Sciatic nerve (tissue), 2 donors: ENCODE measurements at regions not wholly inside any gene's neighbourhood (a gene's known extent, or its start where the extent isn't known, plus 50 kb on each side); places are given as distances from the start of the nearest gene placed in this dataset.

Source experiments
- ATAC-seq: fragments of 200-7000 bp; cut with Tn5 transposase; one replicate; pipeline ENCODE4 v1.9.1; 2020; ENCODE audit warnings: mild to moderate bottlenecking, moderate library complexity
- DNase-seq: peaks from one replicate; pipeline ENCODE4 v3.0.0-alpha.2; 2020; ENCODE audit warnings: low spot score
- intact Hi-C: fragments of 100-400 bp; cut with DNase I; formaldehyde crosslinking; loops from one replicate; pipeline ENCODE4 v1.14.2; 2022
- donor health status: DM: no; HTN: no; CAD: no.
- donor health status: DM: no; HTN: no; CAD: no.

DNA sequence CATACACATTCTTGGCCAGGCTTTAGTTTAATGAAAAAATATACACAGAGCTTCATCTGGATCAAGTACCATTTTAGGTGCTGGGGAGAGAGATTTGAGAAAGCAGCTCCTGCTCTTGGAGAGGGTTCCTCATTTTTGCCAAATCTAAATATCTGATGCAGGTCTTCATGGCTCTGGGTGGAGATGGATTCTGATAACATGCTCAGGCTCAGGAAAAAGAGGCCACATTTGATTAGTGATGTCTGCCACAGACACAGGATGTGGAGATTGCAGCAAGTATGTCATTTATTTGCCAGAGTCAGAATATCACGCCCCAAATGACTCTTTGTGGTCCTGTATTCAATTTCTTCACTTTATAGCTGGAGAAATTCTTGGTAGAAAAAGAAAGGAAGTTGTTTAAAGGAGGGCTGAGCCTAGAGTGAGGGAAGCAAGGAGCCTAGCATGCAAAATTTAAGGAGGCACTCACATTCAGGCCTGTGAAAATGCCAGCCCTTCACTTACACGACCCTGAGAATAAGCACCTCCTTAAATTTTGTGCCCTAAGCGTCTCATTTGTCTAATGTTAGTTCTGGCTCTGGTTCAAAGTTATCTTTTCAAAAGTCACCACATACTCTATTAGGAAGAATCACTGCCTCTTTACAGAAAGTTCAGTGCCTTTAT, 492.9 kb upstream of the TBX3 start:
- ATAC-seq = no peak
- intact Hi-C loops = no loop called here
- no peak for DNase-seq

DNA sequence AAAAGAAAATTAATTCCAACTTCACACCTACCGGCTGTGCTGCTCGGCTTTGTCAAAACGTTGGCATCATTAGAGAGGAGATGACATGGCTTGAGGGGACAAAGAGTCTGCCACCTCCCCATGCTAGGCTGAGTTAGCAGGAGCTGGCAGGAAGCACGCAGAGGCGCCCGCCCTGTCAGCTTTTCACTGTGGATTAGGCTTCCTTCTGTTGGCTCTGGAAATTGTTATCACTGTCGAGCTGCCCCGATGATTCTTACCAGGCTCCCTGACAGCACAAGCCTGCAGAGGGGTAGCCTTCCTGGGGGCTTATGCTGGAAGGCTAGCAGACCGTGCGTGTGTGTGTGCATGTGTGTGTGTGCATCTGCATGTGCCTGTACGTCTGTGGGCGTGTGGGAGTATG, 490.9 kb upstream of the TBX3 start:
- no peak for DNase-seq
- intact Hi-C loops = no loop called here
- no peak for ATAC-seq

DNA sequence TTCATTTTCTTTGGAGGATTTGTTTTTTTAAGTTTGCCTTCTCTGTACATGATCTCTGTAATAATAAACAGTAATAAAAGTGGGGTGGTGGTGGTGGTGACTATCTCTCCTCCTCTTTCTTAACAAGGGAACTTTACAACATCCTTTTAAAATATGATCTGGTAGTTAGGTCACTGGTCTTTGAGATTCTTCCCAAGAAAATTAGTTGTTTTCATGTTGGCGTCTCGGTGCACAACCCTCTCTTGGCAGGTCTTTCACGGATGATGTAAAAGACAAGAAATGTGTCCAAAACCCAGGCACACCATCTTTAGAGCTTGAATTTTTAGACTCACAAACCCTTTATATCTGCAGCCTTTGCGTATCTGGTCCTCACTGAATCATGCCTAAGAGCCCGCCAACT, 488.5 kb upstream of the TBX3 start:
- ATAC-seq (no peak), DNase-seq (no peak)
- intact Hi-C loops = no loop called here

DNA sequence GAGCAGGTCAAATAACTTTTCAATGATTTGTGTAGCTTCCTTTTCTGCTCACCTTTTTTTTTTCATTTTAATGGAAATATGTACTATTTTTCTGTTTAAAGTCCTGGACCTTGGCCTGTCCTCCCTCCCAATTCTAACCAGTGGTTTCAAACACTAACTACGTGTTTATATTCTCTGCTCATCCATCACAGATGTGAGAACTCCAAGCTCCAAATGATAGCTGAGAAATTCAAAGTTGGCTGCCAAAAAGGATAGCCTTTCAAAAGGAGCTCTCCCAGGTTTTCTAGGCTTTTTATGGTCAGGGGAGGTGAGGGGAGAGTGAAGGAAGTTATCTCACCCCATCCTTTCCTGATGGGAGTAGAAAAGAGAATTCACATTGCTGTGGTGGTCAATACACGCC, 486.0 kb upstream of the TBX3 start:
- intact Hi-C loops = no loop called here
- DNase-seq (no peak), ATAC-seq (no peak)

DNA sequence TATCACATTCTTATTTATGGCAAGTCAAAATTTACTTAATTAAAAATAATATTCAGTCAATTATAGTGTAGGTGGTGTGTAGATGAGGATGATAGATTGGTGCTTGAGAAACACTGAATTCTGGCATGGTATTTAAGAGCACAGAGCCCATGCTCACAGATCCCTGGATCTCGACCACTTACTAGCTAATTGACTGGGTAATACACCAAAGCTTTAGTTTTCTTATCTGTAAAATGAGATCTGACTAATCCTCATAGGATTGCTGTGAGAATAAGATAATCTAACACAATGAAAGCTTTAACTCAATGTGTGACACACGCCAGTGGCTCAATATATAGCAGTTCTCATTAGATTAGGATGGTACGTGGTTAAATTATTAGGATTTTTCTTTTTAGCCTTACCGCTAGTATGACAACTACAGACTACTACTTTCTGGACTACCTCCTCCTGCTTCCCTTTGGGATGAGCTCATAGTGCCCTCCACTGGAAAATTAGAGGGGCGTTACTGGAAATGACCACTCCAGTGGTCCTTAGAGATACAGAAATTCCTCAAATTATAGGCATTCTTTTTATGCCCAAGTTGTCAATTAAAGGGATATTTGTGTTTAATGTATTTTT, 482.8 kb upstream of the TBX3 start:
- intact Hi-C loops = no loop called here
- ATAC-seq = peak; percentile 77
- DNase-seq = no peak

DNA sequence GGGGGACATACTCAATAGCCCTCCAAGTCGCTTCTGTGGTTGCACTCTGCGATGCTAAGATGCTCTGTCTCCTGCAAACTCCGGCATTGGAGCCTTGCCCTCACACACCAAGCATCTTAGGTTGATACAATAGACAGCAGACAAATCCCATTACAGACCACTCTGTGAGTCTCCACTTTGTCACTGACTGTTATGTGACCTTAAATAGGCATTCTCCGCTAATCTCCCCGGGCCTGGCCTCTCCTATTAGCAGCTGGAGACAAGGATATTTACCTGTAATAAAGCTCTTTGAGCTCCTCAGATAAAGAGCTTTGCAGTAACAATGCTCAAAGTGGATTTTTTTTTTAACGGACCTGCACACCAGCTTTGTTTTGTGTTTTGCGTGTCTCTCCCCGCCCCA, 479.7 kb upstream of the TBX3 start:
- intact Hi-C loops = no loop called here
- ATAC-seq = no peak
- no peak for DNase-seq

DNA sequence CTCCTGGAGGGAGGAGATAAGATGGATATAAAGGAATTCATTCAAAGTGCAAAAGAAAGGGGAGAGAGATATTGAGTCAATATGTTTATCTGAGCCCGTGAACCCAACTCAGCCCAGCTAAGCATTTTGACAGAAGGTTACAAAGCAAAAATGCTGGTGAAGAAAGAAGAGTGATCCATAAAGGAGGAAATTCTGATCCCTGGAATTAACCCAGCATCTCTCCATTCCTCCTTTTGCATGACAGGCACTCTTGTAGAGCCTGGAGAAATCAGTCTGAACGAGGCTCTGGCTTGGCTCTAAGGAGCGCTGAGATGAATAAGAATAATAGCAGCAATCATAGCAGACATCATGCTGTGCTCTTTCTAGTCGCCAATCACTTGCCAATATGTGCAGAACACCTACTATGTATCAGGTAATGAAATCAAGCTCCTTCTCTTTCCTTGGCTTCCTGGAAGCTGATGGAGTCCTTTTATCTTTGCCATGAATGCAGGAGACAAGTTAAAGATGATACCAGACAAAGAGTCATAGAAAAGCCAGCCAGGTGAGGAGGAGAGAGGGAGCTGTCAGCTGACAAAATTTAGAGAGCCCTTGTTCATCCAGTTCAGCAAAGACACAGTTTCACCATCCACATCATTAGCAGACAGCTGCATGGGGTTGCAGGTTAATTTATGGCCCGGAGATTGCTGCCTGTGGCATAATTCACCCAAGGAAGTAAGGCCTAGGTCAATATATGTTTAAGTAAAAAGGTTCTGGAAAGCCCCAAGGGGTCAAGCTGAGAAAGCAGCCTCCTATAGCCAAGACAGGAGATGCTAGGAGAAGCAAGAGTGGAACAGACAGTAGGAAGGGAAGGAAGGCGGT, 476.5 kb upstream of the TBX3 start:
- DNase-seq (no peak), ATAC-seq (no peak)
- intact Hi-C loops = no loop called here

DNA sequence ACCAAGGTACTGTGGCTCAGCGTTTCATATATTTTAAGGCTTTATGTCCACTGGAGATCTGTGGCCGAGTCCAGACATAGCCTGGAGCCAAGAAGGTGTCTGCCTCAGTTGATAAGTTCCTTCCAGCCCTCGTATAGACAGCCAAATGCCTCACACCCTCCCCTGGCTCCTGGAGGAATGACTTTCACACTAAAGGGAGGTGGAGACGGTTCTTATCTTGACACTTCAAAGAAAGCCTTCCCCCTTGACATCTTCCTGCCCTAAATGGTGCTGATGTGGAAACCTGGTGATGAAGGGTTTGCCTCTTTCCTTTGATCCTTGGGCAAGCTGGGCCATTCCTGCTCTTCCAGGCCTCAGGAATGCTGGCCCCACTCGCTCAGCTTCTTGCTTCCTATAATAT, 474.8 kb upstream of the TBX3 start:
- intact Hi-C loops = no loop called here
- ATAC-seq (no peak), DNase-seq (no peak)

DNA sequence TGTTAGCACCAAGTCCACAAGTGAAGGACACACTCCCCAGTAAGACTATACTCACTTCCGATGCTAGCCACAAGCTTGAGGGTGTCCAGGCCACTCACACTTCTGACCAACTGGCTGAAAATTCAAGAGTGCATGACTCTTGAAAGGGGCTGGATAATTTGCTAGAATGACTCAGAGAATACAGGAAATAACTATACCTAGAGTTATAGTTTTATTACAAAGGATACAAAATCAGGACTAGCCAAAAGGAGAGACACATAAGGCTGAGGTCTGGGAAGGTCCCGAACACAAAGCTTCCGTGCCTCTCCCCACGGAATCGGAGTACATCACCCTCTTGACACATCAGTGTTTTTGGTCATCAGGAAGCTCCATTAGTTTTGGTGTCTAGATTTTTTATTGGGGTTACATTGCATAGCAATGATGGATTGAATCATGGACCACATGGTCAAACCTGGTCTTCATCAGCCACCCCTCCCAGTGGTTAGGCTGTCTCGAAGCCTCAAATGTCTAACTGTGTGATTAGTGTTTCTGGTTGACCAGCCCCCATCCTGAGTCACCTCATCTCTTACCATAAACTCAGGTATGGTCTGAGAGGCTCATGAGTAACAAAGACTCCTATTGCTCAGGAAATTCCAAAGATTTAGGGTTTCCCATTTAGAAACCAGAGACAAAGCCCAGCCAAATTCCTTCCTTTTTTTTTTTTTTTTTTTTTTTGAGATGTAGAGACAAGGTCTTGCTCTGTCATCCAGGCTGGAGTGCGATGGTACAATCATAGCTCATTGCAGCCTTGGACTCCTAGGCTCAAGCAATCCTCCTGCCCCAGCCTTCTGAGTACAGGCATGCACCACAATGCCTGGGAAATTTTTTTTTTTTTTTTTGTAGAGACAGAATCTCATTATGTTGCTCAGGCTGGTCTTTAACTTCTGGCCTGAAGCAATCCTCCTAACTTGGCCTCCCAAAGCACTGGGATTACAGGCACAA, 472.0 kb upstream of the TBX3 start:
- intact Hi-C loops = no loop called here
- DNase-seq (no peak), ATAC-seq (no peak)

DNA sequence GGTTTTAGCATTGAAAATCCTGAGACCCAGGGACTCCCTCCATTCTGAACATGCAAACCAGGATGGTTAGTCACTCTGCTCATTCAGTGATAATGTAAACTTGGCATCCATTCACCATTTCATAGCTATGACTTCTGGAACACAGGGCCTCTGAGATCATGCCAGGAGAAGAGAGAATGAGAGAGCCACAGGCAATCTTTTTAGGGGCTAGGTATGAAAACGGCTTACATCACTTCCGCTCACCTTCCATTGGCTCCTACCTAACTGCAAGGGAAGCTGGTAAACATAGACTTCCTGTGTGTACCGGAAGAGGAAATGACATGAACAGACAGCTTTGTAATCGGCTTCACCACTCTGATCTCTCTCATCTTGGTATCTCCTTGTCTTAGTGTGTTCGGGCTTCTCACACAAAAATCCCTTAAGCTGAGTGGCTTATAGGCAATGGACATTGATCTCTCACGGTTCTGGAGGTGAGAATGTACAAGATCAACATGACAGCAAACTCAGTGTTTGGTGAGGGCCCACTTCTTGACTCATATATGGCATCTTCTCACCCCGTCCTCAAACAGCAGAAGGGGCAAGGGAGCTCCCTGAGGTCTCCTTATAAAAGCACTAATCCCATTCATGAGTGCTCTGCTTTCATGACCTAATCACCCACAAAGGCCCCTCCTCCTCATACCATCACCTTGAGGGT, 465.9 kb upstream of the TBX3 start:
- DNase-seq (no peak), ATAC-seq (no peak)
- intact Hi-C loops = no loop called here

DNA sequence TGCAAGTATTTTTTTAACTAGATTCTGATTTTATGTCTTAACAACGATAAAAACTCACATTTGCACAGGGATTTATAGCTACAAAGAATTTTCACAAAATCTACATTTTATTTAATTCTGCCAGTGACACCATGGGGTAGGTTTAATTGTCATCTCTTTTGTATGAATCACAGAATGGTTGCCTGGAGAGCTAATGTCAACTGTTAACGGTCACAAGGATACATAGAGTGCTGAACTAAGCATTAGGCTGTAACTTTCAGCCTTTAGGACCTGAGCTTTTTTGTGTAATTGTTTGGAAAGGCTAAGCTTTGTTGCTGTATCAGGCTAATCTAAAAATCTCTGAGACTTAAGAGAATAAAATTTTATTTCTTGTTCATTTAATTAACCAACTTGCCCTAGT, 465.3 kb upstream of the TBX3 start:
- DNase-seq (no peak), ATAC-seq (no peak)
- intact Hi-C loops = no loop called here

DNA sequence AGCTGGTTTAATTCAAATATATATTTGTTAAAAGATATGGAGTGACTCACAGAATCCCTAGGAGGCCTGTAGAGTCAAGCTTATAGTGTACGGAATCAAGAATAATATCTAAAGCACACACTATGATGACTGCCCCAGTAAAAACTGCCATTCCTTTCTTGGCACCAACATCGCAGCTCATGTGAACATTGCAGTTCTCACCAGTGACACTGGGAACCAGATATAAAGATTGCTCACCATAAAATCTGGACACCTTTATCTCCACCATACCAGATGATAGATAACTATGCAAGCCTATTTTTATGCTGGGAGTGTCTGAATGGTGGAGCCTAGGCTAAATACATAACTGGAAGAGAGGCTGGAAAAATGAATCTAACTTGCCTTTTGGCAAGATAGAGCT, 463.9 kb upstream of the TBX3 start:
- ATAC-seq (no peak), DNase-seq (no peak)
- intact Hi-C loops = no loop called here

DNA sequence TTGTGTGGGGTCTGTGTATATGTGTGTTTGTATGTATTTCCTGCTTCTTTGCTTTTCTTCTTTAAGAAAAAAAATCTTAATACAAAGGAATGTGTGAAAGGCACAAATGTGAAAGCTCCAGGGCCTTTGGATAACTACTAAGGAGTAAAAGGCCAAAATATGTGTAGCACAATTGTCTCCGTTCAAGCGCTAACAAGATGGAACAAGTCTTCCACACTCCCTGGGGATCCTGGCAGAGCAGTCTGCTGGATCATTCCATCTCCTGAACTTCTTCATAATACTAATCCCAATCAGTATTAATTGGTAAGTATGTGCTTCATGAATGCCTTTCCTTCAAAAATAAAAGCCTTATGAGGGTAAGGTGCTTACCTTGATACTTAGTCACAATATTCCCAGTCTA, 462.5 kb upstream of the TBX3 start:
- ATAC-seq (peak; percentile 50), DNase-seq (no peak)
- intact Hi-C loops = no loop called here

DNA sequence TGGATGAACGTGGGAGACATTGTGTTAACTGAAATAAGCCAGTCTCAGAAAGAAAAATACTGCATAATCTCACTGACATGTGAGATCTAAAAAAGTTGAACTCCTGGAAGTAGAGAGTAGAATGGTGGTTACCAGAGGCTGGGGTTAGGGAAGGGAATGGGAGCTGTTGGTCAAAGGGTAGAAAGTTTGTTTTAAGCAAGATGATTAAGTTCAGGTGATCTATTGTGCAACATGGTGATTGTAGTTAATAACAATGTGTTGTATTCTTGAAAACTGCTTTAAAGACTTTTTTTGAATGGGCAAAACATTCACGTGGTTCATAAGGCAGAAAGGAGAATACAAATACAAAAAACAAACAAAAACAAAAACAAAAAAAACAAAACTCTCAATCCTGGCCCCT, 460.4 kb upstream of the TBX3 start:
- DNase-seq (no peak), ATAC-seq (no peak)
- intact Hi-C loops = no loop called here

DNA sequence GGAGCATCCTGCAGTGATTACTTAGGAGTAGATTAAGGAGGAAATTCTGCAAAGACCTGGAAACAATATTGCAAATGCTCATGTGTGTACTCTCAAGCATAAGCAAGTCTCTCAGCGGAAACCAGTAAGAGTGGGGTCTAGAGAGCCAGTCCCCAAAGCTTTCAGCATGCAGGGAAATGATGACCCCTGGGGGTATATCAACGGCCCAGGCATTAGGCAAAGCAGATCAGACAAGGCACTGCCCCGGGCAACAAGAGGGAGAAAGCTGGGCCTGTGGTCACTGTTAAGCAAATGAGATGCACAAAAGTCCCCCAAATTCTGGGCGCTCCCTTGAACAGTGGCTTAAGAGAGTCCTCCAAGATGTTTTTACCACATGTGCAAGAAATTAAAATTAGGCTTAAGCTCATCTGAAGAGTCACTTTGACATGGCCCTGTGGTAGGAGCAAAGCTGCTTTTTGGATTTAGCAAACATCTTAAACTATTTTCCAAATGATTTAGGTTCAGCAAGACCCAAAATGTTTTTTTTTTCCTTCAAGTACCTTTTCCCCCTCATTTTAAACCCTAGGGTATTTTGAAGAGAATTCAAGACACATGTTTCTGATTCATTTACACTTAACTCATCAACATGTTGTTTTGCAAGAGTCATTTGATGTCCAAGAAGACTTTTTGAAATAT, 457.1 kb upstream of the TBX3 start:
- intact Hi-C loops = no loop called here
- DNase-seq (no peak), ATAC-seq (no peak)

DNA sequence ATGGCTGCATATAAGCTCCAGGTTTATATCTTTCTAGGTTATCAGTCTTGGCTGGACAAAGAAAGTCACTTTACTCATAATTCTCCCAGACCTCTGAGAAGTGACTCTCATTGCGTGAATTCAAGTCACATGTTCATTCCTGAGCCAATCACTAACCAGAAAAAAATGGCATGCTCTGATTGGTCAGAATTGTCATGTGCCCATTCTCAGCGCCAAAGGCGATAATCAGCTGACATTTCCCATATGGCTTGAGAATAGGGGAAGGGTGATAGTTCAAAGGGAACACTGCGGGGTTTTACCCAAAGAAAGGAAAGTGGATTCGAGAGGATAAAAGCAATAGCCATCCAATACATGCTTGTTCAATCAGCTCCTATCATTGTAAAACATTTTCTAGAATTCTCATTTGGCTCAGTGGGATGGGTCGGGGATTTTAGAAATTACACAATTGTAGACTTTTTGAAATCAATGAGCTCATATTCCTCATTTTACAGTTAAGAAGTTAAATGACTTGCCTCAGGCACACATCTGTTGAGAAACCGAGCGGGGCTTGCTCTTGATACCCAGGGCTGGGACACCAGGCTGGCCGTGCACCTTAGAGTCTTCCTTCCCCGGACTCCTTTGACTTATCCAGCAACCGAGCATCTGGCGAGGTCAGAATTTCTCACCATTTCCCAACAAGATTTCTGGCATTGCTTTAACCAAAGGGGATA, 454.0 kb upstream of the TBX3 start:
- ATAC-seq = no peak
- no peak for DNase-seq
- intact Hi-C loops = no loop called here

DNA sequence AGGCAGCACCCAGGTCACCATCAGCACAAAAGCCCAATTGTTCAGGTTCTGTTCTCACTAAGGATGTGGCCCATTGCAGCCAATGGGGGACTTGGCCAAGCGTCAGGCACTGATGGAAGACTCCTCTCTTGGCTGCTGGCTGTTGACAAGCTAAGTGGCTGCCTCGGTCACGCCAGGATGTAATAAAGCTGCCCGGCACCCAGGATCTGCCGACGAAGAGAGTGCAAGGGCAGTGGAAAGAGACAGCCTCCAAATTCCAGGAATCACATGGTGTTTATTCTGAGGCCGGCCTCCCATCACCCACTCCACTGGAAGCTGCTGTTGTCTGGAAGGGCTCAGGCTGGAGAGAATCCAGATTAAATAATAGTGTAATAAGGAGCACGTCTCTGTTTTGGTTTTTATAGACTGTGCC, 451.8 kb upstream of the TBX3 start:
- peak; percentile 67 for DNase-seq
- peak; percentile 97 for ATAC-seq
- intact Hi-C loops = no loop called here

DNA sequence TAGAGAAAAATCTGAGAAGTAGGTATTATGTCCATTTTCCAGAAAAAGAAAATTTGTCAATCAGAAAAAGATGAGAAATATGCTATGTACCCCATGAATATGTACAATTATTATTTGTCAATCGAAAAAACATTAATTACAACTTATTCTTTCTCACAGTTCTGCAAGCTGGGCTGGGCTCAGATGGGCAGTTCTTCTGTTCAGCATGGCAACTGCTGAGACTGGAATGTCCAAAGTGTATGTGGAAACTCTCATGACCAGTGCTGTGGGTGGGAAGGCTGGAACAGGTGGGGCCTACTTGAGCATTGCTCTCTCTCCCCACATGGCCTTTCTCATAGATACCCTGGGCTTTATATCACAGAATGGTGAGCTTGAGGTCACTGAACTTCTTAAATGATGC, 450.3 kb upstream of the TBX3 start:
- ATAC-seq (no peak), DNase-seq (no peak)
- intact Hi-C loops = no loop called here
